ENCODE measurements at regions not wholly inside any gene's neighbourhood (a gene's known extent, or its start where the extent isn't known, plus 50 kb on each side); places are given as distances from the start of the nearest gene placed in this dataset.

- H3K79me2 ChIP-seq (ENCODE audit: insufficient read depth, low read length): no peaks in the 10 kb centered on the region
- no peaks in the 10 kb centered on the region for H3K9me3 ChIP-seq (ENCODE audit: insufficient read depth, low read length, severe bottlenecking)
- H3K9ac ChIP-seq (ENCODE audit: low read depth, low read length): no peak overlapping the region
- no peaks in the 10 kb centered on the region for H3K36me3 ChIP-seq (ENCODE audit: insufficient read depth, low read length)
- H2AFZ ChIP-seq (ENCODE audit: low read depth, low read length): no peak overlapping the region
- H3K4me3 ChIP-seq (ENCODE audit: low read depth in 1 of 2, low read length in 2 of 2): no peak overlapping the region
- H4K20me1 ChIP-seq (ENCODE audit: insufficient read depth, low read length): no peaks in the 10 kb centered on the region
- H3K27ac ChIP-seq (ENCODE audit: low read length): no peak overlapping the region
- no peaks in the 10 kb centered on the region for H3K4me1 ChIP-seq (ENCODE audit: insufficient read depth, low read length)
- ATAC-seq (ENCODE audit: insufficient read depth, low read depth) (no peak), DNase-seq (no peak)
- no peak overlapping the region for H3K4me2 ChIP-seq (ENCODE audit: insufficient read depth, low read length)
- H3K27me3 ChIP-seq (ENCODE audit: insufficient read depth, low read length, poor library complexity): no peaks in the 10 kb centered on the region
- TF ChIP-seq EZH2 (IDR thresholded peaks at IDR 0.05; ENCODE audit: borderline replicate concordance, low read depth, low read length, severe bottlenecking) (no peak), CTCF (IDR thresholded peaks at IDR 0.05; ENCODE audit: borderline replicate concordance, extremely low read depth, low read length, poor library complexity, severe bottlenecking) (no peak)
These were observed 85.5 kb upstream of the MAP4K4 start for GRCh38 chr2:101612019-101612418.

GRCh38 chr2:101610750-101611315 is 86.7 kb upstream of the MAP4K4 start:
- no peak for ATAC-seq (ENCODE audit: insufficient read depth, low read depth)
- no peaks in the 10 kb centered on the region for H3K79me2 ChIP-seq (ENCODE audit: insufficient read depth, low read length)
- H3K9ac ChIP-seq (ENCODE audit: low read depth, low read length): no peak overlapping the region
- H3K9me3 ChIP-seq (ENCODE audit: insufficient read depth, low read length, severe bottlenecking): no peaks in the 10 kb centered on the region
- no peaks in the 10 kb centered on the region for H3K36me3 ChIP-seq (ENCODE audit: insufficient read depth, low read length)
- no peak overlapping the region for H3K4me2 ChIP-seq (ENCODE audit: insufficient read depth, low read length)
- no peak overlapping the region for H3K27ac ChIP-seq (ENCODE audit: low read length)
- H4K20me1 ChIP-seq (ENCODE audit: insufficient read depth, low read length): no peaks in the 10 kb centered on the region
- no peak overlapping the region for H2AFZ ChIP-seq (ENCODE audit: low read depth, low read length)
- TF ChIP-seq EZH2 (IDR thresholded peaks at IDR 0.05; ENCODE audit: borderline replicate concordance, low read depth, low read length, severe bottlenecking) (no peak), CTCF (IDR thresholded peaks at IDR 0.05; ENCODE audit: borderline replicate concordance, extremely low read depth, low read length, poor library complexity, severe bottlenecking) (no peak)
- no peak overlapping the region for H3K4me3 ChIP-seq (ENCODE audit: low read depth in 1 of 2, low read length in 2 of 2)
- no peaks in the 10 kb centered on the region for H3K27me3 ChIP-seq (ENCODE audit: insufficient read depth, low read length, poor library complexity)
- no peak for DNase-seq
- no peaks in the 10 kb centered on the region for H3K4me1 ChIP-seq (ENCODE audit: insufficient read depth, low read length)

- ATAC-seq (ENCODE audit: insufficient read depth, low read depth) (no peak), DNase-seq (no peak)
- H3K9ac ChIP-seq (ENCODE audit: low read depth, low read length): no peak overlapping the region
- no peak for TF ChIP-seq EZH2 (IDR thresholded peaks at IDR 0.05; ENCODE audit: borderline replicate concordance, low read depth, low read length, severe bottlenecking)
- TF ChIP-seq CTCF (IDR thresholded peaks at IDR 0.05; ENCODE audit: borderline replicate concordance, extremely low read depth, low read length, poor library complexity, severe bottlenecking): no peak
- no peaks in the 10 kb centered on the region for H3K27me3 ChIP-seq (ENCODE audit: insufficient read depth, low read length, poor library complexity)
- H3K9me3 ChIP-seq (ENCODE audit: insufficient read depth, low read length, severe bottlenecking): no peaks in the 10 kb centered on the region
- no peaks in the 10 kb centered on the region for H3K4me1 ChIP-seq (ENCODE audit: insufficient read depth, low read length)
- H4K20me1 ChIP-seq (ENCODE audit: insufficient read depth, low read length): no peaks in the 10 kb centered on the region
- no peaks in the 10 kb centered on the region for H3K79me2 ChIP-seq (ENCODE audit: insufficient read depth, low read length)
- H3K4me3 ChIP-seq (ENCODE audit: low read depth in 1 of 2, low read length in 2 of 2): no peak overlapping the region
- no peak overlapping the region for H3K4me2 ChIP-seq (ENCODE audit: insufficient read depth, low read length)
- H3K27ac ChIP-seq (ENCODE audit: low read length): no peak overlapping the region
- no peak overlapping the region for H2AFZ ChIP-seq (ENCODE audit: low read depth, low read length)
- no peaks in the 10 kb centered on the region for H3K36me3 ChIP-seq (ENCODE audit: insufficient read depth, low read length)
These were observed 88.1 kb upstream of the MAP4K4 start for GRCh38 chr2:101609433-101609832.
